NOMO-1 treated with dmso at 0.1 percent for 144 hours (cell line): ENCODE measurements at regions not wholly inside any gene's neighbourhood (a gene's known extent, or its start where the extent isn't known, plus 50 kb on each side); places are given as distances from the start of the nearest gene placed in this dataset.
"Not testable (repeated sequence)": the region's sequence is repeated elsewhere in the genome, so short reads cannot be mapped to it uniquely, and the experiment has no call there.

Source experiments
- DNase-seq: peaks from one replicate; lab custom pipeline; 2025; ENCODE audit not compliant: unreplicated experiment; lab: John Stamatoyannopoulos, UW

GRCh38 chr14:27528328-27528727 lies 930.5 kb upstream of the NOVA1 start:
- DNase-seq: no peak

- no peak for DNase-seq
Measured at GRCh38 chr14:27536748-27537147, 938.9 kb upstream of the NOVA1 start.

- no peak for DNase-seq
Measured at GRCh38 chr14:27546111-27546510, 948.3 kb upstream of the NOVA1 start.

GRCh38 chr14:27553790-27554189 lies 956.0 kb upstream of the NOVA1 start:
- no peak for DNase-seq

- no peak for DNase-seq
Measured at GRCh38 chr14:27557445-27557844, 959.6 kb upstream of the NOVA1 start.

GRCh38 chr14:27559848-27560247 lies 962.0 kb upstream of the NOVA1 start:
- no peak for DNase-seq

- no peak for DNase-seq
Measured at GRCh38 chr14:27566843-27567382, 969.1 kb upstream of the NOVA1 start.

- DNase-seq: no peak
Measured at GRCh38 chr14:27573018-27573417, 975.2 kb upstream of the NOVA1 start.

- no peak for DNase-seq
Measured at GRCh38 chr14:27587103-27587502, 989.3 kb upstream of the NOVA1 start.

GRCh38 chr14:27605282-27605681 lies 1007.4 kb upstream of the NOVA1 start:
- DNase-seq: no peak

GRCh38 chr14:27608377-27608776 lies 1010.5 kb upstream of the NOVA1 start:
- no peak for DNase-seq

GRCh38 chr14:27612121-27612520 lies 1014.3 kb upstream of the NOVA1 start:
- DNase-seq: no peak

GRCh38 chr14:27613102-27613501 lies 1015.3 kb upstream of the NOVA1 start:
- no peak for DNase-seq

GRCh38 chr14:27623782-27624181 lies 1025.9 kb upstream of the NOVA1 start:
- no peak for DNase-seq

GRCh38 chr14:27634056-27634970 lies 1036.5 kb upstream of the NOVA1 start:
- DNase-seq: no peak

- DNase-seq: not testable (repeated sequence)
Measured at GRCh38 chr14:27640688-27641087, 1042.9 kb upstream of the NOVA1 start.

- DNase-seq: no peak
Measured at GRCh38 chr14:27642251-27642866, 1044.5 kb upstream of the NOVA1 start.

- DNase-seq: no peak
Measured at GRCh38 chr14:27660683-27661082, 1062.8 kb upstream of the NOVA1 start.

GRCh38 chr14:27668531-27668930 lies 1070.7 kb upstream of the NOVA1 start:
- DNase-seq: no peak

GRCh38 chr14:27672047-27672446 lies 1074.2 kb upstream of the NOVA1 start:
- no peak for DNase-seq

- not testable (repeated sequence) for DNase-seq
Measured at GRCh38 chr14:27672811-27673737, 1075.2 kb upstream of the NOVA1 start.
